MCF 10A (cell line): ENCODE measurements at regions not wholly inside any gene's neighbourhood (a gene's known extent, or its start where the extent isn't known, plus 50 kb on each side); places are given as distances from the start of the nearest gene placed in this dataset.

Experiments used
- BruUV-seq: library from RNA; stranded (reverse); fragments of 400-500 nt; replicated peaks from 2 replicates; lab custom pipeline; 2021; lab: Mats Ljungman, UMichigan
- CTCF ChIA-PET: fragments of 300-600 bp; sonication (Branson Sonifier 250); formaldehyde crosslinking; extraction: SDS; loops from one replicate; lab custom pipeline; 2021; ENCODE audit warnings: antibody characterized with exemption, inconsistent platforms; lab: Yijun Ruan, JAX
- POLR2A ChIA-PET: fragments of 300-600, 350-650 bp; sonication (Branson Sonifier 250); formaldehyde crosslinking; extraction: SDS; loops from one replicate; lab custom pipeline; 2020; ENCODE audit warnings: antibody characterized with exemption, inconsistent platforms; lab: Yijun Ruan, JAX
- DNase-seq: peaks from one replicate; pipeline ENCODE4 v3.0.0-alpha.2; 2018; ENCODE audit not compliant: unreplicated experiment
- H3K27ac Mint-ChIP-seq: one replicate; pipeline ENCODE4 v1.8.0; 2022; ENCODE audit warnings: mild to moderate bottlenecking, low read depth, mixed read lengths; ENCODE audit not compliant: unreplicated experiment
- H3K27me3 Mint-ChIP-seq: one replicate; pipeline ENCODE4 v1.8.0; 2022; ENCODE audit warnings: mixed read lengths; ENCODE audit not compliant: insufficient read depth, unreplicated experiment
- H3K36me3 Mint-ChIP-seq: one replicate; pipeline ENCODE4 v1.8.0; 2022; ENCODE audit warnings: mild to moderate bottlenecking, moderate library complexity, mixed read lengths; ENCODE audit not compliant: insufficient read depth, unreplicated experiment
- H3K4me1 Mint-ChIP-seq: one replicate; pipeline ENCODE4 v1.8.0; 2022; ENCODE audit warnings: mixed read lengths; ENCODE audit not compliant: insufficient read depth, unreplicated experiment
- H3K4me3 Mint-ChIP-seq: one replicate; pipeline ENCODE4 v1.8.0; 2022; ENCODE audit warnings: mild to moderate bottlenecking, moderate library complexity, mixed read lengths; ENCODE audit not compliant: unreplicated experiment
- H3K9me3 Mint-ChIP-seq: one replicate; pipeline ENCODE4 v1.8.0; 2022; ENCODE audit warnings: mixed read lengths; ENCODE audit not compliant: unreplicated experiment
- intact Hi-C: fragments of 100-400 bp; cut with micrococcal nuclease; formaldehyde crosslinking; loops from 2 replicates; pipeline ENCODE4 v1.14.1; 2022
- TF ChIP-seq, protein P1 (sequence below): fragments of 200-600 bp; IDR thresholded peaks from one replicate; pipeline ENCODE4 v1.8.0; 2022; ENCODE audit warnings: antibody characterized with exemption, mild to moderate bottlenecking; ENCODE audit not compliant: unreplicated experiment

GRCh38 chr13:90385781-90386489 lies 961.6 kb upstream of the MIR17HG start:
- ChIA-PET POLR2A (no interaction called here), CTCF (interaction anchor here (0.6 kb wide), 2 partner anchors 16 to 482 kb away, joined by 3 to 4 read pairs; no protein-coding TSS in a partner anchor)
- peaks cover 14% of the 10 kb centered on the region for H3K9me3 Mint-ChIP-seq
- no peaks in the 10 kb centered on the region for H3K27me3 Mint-ChIP-seq
- no TSS peak for BruUV-seq
- no peak for DNase-seq
- H3K4me1 Mint-ChIP-seq: no peaks in the 10 kb centered on the region
- no peak overlapping the region for H3K4me3 Mint-ChIP-seq
- intact Hi-C loops: no loop called here
- H3K27ac Mint-ChIP-seq: no peak overlapping the region
- no peaks in the 10 kb centered on the region for H3K36me3 Mint-ChIP-seq
- TF ChIP-seq, protein P1, sequence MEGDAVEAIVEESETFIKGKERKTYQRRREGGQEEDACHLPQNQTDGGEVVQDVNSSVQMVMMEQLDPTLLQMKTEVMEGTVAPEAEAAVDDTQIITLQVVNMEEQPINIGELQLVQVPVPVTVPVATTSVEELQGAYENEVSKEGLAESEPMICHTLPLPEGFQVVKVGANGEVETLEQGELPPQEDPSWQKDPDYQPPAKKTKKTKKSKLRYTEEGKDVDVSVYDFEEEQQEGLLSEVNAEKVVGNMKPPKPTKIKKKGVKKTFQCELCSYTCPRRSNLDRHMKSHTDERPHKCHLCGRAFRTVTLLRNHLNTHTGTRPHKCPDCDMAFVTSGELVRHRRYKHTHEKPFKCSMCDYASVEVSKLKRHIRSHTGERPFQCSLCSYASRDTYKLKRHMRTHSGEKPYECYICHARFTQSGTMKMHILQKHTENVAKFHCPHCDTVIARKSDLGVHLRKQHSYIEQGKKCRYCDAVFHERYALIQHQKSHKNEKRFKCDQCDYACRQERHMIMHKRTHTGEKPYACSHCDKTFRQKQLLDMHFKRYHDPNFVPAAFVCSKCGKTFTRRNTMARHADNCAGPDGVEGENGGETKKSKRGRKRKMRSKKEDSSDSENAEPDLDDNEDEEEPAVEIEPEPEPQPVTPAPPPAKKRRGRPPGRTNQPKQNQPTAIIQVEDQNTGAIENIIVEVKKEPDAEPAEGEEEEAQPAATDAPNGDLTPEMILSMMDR: no peak

DNA sequence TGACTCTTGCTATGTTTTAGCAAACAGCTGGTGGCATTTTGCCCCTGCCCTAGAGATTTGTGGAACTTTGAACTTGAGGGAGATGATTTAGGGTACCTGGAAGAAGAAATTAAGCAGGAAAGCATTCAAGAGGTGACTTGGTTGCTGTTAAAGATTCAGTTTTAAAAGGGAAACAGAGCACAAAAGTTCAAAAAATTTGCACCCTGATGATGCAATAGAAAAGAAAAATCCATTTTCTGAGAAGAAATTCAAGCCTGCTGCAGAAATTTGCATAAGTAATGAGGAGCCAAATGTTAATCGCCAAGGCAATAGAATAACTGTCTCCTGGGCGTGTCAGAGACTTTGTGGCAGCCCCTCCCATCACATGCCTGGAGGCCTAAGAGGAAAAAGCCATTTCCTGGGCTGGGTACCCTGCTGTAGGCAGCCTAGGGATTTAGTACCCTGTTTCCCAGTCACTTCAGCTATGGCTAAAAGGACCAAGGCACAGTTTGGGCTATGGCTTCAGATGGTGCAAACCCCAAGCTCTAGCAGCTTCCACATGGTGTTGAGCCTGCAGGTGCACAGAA lies 958.5 kb upstream of the MIR17HG start:
- no peaks in the 10 kb centered on the region for H3K36me3 Mint-ChIP-seq
- TF ChIP-seq, protein P1: no peak
- BruUV-seq: no TSS peak
- H3K4me3 Mint-ChIP-seq: no peak overlapping the region
- H3K27me3 Mint-ChIP-seq: no peaks in the 10 kb centered on the region
- no peak for DNase-seq
- no peaks in the 10 kb centered on the region for H3K4me1 Mint-ChIP-seq
- ChIA-PET POLR2A (interaction anchor here (0.6 kb wide), 1 partner anchor 180 kb away, joined by 4 read pairs; no protein-coding TSS in a partner anchor), CTCF (no interaction called here)
- intact Hi-C loops: no loop called here
- no peak overlapping the region for H3K27ac Mint-ChIP-seq
- H3K9me3 Mint-ChIP-seq: peaks cover 14% of the 10 kb centered on the region

DNA sequence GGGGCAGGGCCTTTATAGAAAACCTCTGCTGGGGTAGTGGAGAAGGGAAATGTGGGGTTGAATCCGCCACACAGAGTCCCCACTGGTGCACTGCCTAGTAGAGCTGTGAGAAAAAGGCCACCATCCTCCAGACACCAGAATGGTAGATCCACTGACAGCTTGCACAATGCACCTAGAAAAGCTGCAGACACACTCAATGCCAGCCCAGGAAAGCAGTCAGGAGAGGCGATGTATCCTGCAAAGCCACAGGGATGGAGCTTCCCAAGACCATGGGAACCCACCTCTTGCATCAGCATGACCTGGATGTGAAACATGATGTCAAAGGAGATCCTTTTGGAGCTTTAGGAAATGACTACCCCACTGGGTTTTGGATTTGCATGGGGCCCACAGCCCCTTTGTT lies 958.0 kb upstream of the MIR17HG start:
- H3K4me1 Mint-ChIP-seq: no peaks in the 10 kb centered on the region

DNA sequence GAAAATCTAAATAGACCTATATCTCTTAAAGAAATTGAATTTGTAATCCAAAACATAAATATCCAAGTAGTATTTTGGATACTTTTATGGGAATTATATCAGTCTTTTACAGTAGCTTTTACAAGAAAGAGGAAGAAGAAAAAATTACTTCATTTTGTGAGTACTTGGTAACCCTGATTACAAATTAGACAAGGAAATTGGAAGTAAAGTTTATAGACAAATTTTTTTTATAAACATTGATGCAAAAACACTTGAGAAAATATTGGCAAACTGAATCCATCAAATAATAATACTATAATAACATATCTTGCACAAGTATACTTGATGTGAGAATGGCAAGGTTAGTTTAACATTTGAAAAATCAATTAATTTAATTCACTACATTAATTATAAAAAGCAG lies 954.1 kb upstream of the MIR17HG start:
- DNase-seq: no peak
- H3K27me3 Mint-ChIP-seq: no peaks in the 10 kb centered on the region

More for the DNA sequence above, 958.0 kb upstream of the MIR17HG start:
- Mint-ChIP-seq H3K27me3 (no peaks in the 10 kb centered on the region), H3K27ac (no peak overlapping the region), H3K9me3 (peaks cover 14% of the 10 kb centered on the region), H3K4me3 (no peak overlapping the region), H3K36me3 (no peaks in the 10 kb centered on the region)
- ChIA-PET POLR2A (interaction anchor here (0.6 kb wide), 1 partner anchor 179 kb away, joined by 4 read pairs; no protein-coding TSS in a partner anchor), CTCF (no interaction called here)
- no TSS peak for BruUV-seq
- no peak for DNase-seq
- intact Hi-C loops: no loop called here
- TF ChIP-seq, protein P1: no peak

More for the DNA sequence above, 954.1 kb upstream of the MIR17HG start:
- Mint-ChIP-seq H3K9me3 (peaks cover 1% of the 10 kb centered on the region), H3K36me3 (no peaks in the 10 kb centered on the region), H3K27ac (no peak overlapping the region), H3K4me3 (no peak overlapping the region), H3K4me1 (no peaks in the 10 kb centered on the region)
- TF ChIP-seq, protein P1: no peak
- intact Hi-C loops: no loop called here
- CTCF ChIA-PET: no interaction called here
- POLR2A ChIA-PET: interaction anchor here (0.7 kb wide), 1 partner anchor 154 kb away, joined by 3 read pairs; no protein-coding TSS in a partner anchor
- no TSS peak for BruUV-seq
